Umbilical cord (tissue), 1 donor: ENCODE measurements at regions not wholly inside any gene's neighbourhood (a gene's known extent, or its start where the extent isn't known, plus 50 kb on each side); places are given as distances from the start of the nearest gene placed in this dataset.

Experiments
- DNase-seq: peaks from one replicate; pipeline ENCODE4 v3.0.0-alpha.2; 2015; ENCODE audit warnings: low spot score

DNA sequence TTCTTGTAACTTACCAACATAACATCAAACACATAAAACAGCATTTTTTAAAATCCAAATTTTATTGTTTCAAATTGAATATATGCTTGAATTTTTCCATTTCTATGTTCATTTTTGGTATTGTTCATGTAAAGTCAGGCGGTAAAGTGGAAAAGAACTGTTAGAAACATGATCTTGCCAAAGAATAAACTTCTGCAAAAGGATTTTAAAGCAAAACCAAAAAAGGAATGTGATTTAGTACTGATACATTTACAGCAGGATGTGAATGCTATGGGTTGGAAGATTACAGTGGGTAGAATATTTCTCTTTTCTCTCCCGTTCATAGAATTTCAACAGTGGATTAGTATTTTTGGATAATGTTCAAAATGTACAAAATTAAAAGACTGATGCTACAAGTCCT, 277.2 kb upstream of the MPDZ start:
- DNase-seq: peak; percentile 17

DNA sequence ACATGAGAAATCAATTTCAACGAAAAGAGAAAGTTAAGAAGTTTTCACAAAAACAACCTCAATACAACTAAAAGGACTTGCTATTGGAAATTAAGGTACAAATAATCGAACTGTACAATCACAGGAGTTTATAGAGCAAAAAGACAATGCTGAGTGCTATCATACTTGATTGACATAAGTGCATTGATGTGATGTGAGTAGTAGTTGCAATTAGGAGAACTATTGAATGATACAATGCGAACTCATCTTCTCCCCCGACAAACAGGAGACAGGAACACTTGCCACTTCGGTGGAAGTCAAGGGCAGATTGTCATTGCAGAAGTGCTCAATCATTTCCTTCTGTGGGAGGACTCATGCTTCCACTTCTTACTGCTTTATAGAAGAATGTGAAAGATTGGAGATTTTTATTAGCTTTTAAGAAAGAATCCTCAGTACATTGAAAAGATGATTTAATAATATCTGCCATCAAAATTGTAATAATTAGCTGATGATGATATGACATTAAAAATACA, 276.6 kb upstream of the MPDZ start:
- DNase-seq: no peak

DNA sequence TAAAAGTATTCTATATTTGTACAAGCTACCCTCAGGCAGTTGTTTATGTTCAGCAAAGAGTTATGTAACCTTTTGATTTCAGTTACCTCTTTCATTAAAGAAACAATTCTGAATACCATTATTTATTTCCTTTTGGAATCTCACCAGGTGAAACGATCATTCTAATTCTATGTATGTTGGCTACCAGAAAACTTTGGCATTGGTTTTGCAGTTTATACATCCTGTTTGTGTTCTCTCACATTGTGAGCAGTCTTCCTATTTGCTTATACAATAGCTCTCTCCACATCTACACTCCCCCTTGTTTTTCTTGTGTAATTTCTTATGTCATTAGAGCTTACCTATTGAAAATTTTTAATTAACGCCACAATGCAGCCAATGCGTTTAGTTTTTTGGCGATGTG, 276.0 kb upstream of the MPDZ start:
- no peak for DNase-seq

DNA sequence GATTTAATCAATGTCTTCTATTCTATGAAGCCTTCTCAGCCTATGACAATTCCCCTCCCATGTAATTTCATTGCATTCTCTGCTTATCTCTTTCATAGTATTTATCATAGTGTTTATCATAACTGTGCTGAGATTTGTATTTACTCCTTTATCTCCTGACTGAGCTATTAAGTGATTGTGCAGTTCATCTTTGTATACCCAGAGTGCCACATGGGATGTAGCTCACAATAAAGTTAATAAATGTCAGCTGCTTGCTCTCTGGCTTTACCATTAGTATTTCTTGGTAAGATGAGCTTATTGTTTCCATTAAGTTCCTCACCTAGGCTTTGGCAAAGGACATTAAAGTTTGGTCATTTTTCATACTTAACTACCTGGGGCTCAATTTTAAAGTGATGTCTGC, 275.1 kb upstream of the MPDZ start:
- no peak for DNase-seq

DNA sequence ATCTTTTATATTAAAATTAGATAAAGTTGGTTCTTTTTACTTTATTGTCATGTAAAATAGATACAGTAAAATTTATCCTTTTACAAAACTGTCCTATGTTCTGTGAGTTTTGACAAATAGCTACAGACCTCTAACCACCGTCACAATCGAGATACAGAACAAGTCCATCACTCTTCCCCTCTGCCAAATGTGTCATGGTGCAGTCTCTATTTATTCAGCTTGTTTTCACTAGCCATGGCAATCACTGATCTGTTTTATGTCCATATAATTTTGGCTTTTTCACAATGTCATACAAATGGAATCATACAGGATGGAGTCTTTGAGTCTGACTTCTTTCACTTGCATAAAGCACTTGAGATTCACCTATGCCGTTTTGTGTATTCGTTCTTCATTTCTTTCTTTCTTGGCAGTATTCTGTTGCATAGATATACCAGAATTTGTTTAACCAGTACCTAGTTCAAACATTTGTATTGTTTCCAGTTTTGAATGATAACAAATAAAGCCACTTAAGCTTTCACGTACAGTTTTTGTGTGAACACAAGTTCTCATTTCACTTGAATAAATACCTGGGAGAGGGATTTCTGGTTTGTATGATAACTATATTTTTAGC, 273.2 kb upstream of the MPDZ start:
- no peak for DNase-seq

DNA sequence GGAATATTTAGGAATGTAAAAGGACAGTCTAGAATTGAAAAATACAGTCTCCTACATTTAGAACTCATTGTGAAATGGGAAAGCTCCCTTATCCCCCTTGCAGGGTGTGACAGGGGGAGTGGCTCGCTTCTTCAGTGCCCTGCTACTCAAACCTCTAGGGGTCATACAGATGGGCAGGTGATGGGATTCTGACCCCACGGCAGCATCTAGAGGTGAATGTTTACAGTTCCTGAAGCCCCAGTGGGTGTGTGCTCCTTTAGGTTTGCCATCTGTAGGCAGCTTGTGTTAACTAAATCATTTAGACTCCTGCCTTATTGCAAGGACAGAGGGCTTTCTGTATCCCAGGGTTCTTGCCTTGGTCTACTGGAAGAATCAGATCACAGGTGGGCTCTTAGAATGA, 271.0 kb upstream of the MPDZ start:
- DNase-seq: no peak

DNA sequence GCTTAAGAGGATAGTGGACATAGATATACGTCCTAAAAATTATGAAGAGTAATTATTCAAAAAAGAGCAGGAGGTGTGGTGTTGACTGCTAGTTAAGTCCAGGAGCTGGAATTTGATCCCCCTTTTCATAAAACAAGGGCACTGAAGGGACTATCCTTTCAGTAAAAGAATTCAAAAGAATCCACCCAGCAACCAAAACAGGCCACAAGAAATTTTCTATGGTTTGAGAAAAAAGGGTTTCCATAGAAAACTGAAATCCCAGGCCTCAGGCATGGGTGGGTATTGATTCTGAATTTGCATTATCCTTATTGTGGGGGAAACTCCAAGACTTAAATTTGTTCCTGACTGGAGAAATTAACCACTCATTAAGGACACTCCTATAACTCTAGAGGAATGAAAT, 269.0 kb upstream of the MPDZ start:
- no peak for DNase-seq

DNA sequence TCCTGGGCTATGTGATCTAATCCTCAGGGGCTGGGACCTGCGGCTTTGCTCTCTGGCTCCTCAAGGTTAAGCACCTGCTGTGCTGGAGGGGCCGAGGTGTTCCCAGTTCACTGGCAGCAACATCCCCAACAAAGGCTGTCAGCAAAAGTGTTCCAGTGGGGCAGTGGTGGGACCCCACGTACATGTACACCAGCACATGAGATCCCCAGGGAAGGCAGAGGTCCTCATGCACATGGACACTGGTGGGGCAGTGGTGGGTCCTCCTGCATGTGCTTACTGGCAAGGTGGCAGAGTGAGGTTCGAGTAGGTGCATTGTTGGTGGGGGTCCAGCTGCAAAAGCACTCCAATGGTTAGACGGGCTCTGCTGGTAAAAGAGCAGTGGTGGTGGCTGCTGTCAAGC, 255.6 kb upstream of the MPDZ start:
- no peak for DNase-seq

DNA sequence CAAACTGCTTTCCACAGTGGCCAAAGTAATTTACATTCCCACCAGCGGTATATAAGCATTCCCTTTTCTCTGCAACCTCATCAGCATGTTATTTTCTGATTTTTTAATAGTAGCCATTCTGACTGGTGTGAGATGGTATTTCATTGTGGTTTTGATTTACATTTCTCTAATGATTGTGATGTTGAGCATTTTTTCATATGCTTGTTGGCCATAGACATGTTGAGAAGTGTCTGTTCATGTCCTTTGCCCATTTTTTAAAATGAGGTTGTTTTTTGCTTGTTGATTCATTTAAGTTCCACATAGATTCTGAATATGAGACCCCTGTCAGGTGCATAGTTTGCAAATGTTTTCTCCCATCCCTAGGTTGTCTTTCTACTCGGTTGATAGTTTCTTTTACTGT, 254.5 kb upstream of the MPDZ start:
- no peak for DNase-seq

DNA sequence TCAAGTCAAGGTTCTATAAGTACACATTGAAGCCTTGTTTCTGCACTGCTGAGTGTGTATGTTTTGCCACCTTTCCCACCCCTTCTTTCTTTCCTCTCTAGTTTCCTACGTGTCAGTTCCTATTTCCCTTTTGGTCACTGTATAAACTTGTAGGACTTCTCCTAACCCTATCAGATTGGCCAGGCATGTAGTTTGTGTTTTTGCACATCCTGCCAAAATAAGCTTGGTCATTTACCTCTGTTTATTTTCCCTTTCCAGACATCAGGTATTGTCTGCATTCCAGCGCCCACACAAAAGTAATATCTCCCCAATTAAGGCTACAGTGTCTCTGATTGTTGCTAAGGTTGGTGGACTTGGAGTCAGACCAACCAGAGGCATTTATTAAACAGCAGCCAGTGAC, 252.9 kb upstream of the MPDZ start:
- peak; percentile 18 for DNase-seq

DNA sequence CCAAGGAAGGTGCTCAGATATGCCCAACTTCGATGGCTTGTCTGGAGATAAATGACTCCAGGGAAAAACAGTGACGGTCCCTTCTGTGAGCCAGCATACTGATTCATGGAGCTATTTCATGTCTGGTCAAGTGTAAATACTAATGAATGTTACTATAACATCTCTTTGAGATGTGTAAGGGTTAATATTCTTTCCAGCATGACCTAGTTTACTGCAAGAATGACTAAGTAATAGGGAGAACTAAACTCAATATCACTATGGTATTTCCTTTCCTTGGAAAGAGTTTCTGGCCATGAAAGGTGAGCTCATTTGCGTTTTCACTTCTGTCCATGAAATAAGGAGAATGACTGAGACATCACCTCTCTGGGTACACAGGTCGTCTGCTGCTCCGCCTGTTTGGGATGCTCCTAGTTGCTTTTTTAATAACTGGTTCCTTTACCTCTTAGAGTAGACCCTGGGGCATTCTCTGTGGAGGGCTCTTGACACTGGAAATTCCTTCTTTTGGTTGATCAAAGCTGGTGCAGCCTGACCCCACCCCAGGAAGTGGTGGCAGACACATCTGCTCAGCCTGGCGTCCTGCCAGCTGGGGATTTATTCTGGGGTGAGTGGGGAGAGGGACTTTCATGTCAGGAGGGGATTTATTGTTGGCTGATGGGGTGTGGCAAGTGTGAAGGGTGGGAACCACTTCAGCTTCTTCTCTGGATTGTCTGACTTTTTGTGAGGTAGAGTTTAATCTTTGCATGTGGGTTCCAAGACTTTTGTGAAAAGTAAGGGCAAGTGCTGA, 250.0 kb upstream of the MPDZ start:
- peak; percentile 37 for DNase-seq

DNA sequence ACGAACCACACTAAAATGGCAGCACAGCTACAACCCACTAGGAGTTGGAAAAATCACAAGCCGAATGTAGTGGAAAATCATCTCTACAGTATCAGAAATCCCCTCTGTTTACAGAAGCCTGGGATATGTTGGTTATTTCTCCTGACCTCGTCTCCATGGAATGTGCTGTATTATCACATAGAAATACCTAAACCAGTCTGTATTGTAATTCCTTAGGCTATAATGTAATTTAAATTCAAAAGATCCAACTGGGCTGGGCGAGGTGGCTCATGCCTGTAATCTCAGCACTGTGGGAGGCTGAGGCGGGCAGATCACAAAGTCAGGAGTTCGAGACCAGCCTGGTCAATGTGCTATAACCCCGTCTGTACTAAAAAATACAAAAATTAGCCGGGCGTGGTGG, 244.8 kb upstream of the MPDZ start:
- no peak for DNase-seq

DNA sequence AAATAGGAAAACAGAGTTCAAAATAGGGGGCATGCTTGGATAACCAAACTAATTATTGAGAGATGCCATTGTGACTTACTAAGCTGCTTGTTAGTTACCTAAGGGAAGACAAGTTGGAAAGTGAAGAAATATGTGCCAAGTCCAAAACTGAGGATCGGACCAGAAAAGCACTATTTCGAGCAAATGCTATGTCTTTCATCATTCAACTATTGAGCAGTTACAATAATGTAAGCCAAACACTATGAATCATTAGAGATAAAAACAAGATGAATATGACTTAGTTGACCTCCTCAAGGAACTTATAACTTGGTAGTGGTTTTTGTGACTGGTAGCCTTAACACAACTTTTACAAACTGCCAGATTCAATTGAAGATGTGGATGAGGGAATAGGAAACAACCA, 240.6 kb upstream of the MPDZ start:
- DNase-seq: no peak

DNA sequence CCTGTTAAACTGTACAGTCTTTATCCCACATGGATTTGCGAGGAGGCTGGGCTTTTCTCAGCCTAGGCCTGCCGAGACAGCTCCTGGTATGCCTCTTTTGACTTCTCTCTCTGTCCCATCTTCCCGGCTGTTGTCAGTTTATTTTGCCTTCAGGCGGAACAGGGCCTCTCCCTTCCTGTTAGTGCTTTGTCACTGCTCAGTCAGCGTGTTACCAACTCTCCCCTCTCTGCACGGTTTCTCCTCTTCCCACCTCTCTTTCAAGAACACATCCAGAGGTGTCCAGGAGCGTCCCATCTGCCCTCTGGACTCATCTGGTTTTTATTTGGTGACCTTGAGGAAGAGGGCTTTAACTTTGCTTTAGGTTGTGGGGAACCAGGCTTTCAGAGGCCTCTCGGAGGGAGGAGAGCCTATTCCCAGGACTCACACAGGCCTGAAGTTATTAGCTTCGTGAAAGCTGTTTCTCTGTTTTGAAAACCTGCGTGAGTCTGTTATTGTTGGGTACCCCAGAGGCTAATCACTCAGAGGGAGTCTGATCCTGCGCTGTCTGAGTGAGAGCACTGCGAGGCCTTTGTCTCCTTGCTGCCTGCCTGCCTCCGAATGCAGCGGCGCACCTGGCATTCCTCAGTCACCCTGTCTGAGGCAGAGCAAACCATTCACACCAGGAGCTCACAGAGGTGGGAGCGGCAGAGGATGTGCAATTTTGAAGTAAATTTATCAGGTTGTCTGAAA, 234.4 kb upstream of the MPDZ start:
- peak; percentile 95 for DNase-seq

DNA sequence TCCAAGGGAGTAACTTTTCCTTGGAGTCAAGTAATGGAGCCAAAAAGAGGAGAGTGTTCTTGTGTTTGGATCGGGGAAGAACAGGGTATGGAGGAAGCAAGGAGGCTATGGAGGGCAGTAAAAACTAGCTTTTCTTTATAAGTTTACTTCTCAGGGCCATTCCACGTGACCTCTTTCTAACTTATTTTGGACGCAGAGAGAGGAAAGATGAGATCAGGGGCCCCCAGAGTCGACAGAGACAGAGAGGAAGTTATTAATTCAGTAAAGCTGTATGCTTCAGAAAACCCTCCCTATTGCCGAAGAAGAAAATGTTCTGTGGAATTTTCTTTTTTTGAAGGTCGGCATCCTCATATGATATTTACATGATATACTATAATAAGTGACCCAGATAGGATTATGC, 233.8 kb upstream of the MPDZ start:
- peak; percentile 95 for DNase-seq

DNA sequence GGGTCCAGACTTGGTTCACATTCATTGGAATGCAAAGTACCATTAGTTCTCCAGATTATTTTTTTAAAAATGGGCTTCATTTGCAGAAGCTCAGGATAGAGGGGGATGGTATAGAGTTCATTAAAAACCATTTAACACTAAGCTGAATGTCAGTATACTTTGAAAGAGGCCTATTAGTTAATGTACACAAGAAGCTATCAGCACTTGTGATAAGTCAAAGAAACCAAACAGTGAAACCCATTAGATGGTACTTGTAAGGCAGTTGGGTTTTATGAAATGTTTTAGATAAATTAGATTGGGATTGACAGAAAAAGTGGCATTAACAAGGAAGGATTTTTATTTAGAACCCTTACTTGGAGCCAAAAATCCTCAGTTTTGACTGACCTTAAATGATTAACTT, 229.2 kb upstream of the MPDZ start:
- DNase-seq: no peak

DNA sequence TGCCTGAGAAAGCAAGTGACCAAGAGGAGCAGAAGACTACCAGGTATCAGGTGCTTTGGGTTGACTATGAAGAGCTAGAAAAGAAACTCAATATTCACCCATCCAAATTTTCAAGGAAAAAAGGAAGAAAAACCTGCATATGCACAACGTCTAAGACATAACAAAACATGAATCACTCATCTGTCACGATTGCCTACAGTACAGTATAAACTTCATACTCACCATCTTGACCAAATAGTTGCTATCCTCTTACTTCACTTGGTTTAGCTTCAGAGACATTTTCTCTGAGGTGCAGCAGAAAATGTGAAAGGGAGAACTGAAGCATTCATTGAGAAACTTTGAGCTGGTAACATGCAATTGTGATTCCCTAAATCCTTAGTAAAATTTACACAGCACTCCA, 228.6 kb upstream of the MPDZ start:
- DNase-seq: no peak

DNA sequence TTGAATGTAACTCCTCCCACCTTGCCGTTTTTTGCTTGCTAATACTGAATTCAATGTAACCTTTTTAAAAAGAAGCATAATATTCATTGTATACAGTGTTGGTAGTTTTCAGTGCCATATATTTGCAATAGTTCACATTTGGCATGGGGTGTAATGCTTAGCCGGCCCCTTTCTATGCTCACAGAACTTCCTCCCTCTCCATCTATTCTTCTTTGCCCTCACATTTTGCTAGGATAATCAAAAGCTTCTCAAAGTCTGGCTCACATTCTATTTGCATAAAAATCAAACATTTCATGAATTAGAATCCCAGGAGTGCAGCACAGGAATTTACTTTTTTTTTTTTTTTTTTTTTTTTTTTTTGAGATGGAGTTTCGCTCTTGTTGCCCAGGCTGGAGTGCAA, 226.3 kb upstream of the MPDZ start:
- no peak for DNase-seq

DNA sequence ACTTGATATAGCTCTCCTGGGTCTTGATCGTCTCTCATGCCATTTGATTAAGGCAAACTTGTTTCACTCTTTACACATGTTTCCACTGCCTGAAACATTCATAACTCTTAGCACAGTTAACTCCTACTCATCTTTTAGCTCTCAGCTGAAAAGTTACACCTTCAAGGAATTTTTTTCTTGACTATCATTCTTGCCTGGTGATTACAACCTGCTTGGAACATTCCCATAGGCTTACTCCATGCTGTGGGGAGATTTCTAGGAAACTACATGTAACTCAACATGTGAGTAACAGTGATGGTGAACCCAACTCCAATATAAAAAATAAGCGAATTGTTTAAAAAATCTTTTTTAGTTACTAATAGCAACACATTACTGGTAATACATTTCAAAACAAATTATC, 224.1 kb upstream of the MPDZ start:
- DNase-seq: no peak

DNA sequence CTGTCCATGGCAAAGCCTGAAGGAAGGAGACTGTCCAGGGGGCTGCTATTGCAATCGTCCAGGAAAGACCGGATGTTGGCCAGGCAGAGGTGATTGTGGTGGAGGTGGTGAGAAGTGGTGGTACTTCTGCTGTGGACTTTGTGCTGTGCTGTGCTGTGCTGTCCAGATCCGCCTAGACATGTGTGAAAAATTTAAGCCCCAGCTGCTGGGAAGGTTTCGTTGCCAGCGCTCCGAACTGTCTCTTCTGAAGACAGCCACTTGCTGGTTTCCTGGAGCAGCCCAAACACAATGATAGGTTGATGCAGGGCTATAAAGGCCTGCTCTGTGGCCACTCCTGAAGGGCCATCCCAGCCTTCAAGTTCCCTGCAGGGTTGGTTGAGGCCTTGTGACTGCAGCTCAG, 223.0 kb upstream of the MPDZ start:
- DNase-seq: no peak

DNA sequence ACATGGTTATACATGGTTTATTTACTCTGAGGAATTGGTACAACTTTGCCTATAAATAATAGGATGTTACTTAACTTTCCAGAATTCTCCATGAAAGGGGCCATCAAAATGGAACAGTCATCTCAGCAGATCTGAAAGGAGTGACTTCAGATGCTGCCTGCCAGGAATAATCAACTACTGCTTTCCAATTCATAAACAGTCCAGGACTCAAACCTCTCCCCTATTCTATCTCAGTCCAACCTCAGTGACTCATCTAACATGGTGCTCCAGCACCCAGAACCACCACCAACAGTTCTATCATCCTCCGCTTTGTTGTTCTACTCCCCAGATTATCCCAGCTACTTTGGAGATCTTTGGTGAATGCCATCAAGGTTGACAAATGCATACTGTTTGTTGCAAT, 221.5 kb upstream of the MPDZ start:
- no peak for DNase-seq

DNA sequence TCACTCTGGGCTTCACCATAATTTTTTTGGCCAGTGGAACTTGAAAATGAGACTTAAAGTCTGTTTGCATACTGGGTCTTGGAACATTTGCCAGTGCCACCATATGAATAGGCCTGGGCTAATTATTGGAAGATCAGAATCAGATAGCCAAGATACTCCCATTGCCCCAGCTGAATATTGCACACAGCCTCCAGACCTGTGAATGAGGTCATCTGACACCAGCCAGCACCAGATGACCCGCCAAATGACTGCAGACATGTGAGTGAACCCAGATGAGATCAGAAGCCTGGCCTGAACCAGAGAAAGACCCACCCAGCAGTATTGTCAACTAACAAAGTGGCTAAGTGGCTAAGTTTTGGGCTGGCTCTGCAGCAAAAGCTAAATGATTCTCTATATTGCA, 220.5 kb upstream of the MPDZ start:
- no peak for DNase-seq

DNA sequence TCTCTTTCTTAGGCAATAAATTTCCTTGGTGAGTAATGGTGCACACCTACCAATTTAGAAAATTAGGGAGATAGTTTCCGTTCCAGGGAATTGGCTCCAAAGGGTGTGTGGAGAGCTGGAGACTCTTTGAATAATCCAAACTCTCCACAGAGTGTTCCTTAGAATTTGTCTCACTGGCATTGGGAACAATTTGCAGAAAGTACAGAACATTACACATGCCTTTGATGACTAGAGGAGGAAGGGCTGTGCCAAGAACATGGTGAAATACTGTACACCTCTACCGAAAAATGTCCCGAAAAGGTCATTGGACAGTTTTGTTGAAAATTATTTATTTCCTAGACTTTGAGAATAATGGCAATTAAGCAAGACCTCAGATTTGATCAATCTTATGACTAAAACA, 214.2 kb upstream of the MPDZ start:
- DNase-seq: no peak
